Motor neuron (in vitro differentiated cells): ENCODE measurements at regions not wholly inside any gene's neighbourhood (a gene's known extent, or its start where the extent isn't known, plus 50 kb on each side); places are given as distances from the start of the nearest gene placed in this dataset.
A peak's percentile ranks its signal among the peaks of the same experiment; 100 is the strongest.

Experiments
- ATAC-seq, 8 experiments: fragments of 200-7000 bp; cut with Tn5 transposase; replicated peaks in 6 of 8; 2 replicates each; pipeline ENCODE4 v1.8.0; 2021; ENCODE audit warnings: mild to moderate bottlenecking in 8 of 8, moderate library complexity in 8 of 8
- H3K27ac ChIP-seq, 2 donors: fragments of 250-450 bp; sonication (Bioruptor Pico); 2 replicates each; pipeline ENCODE4 v1.9.0; 2021; ENCODE audit warnings: antibody characterized with exemption in 2 of 2, mild to moderate bottlenecking in 2 of 2, moderate library complexity in 1 of 2
- H3K4me1 ChIP-seq, 2 donors: fragments of 250-450 bp; sonication (Bioruptor Pico); replicated peaks in 1 of 2; 2 replicates each; pipeline ENCODE4 v1.6.1; 2021; ENCODE audit warnings: antibody characterized with exemption in 2 of 2, mild to moderate bottlenecking in 2 of 2, moderate library complexity in 1 of 2
- H3K4me3 ChIP-seq, 5 donors: fragments of 250-450 bp; sonication (Bioruptor Pico); 2 replicates each; pipeline ENCODE4 v1.9.0; 2021; ENCODE audit warnings: antibody characterized with exemption in 5 of 5, mild to moderate bottlenecking in 5 of 5, moderate library complexity in 4 of 5
- WGBS, 10 experiments: fragments of 450-650 bp; shearing (Covaris generic); methylation state at CpG; one replicate each; pipeline ENCODE4 v1.0.0; 2022; 5-methylcytosine and 5-hydroxymethylcytosine counted together
- in situ Hi-C, 9 experiments: fragments of 400-800 bp; cut with MboI; loops; one replicate each; pipeline ENCODE4 v1.15.0; 2021; ENCODE audit warnings: low sequenced_read_pairs in 9 of 9, low pct_unique_long_range_greater_than_20kb in 2 of 9; ENCODE audit not compliant: unreplicated experiment in 9 of 9

DNA sequence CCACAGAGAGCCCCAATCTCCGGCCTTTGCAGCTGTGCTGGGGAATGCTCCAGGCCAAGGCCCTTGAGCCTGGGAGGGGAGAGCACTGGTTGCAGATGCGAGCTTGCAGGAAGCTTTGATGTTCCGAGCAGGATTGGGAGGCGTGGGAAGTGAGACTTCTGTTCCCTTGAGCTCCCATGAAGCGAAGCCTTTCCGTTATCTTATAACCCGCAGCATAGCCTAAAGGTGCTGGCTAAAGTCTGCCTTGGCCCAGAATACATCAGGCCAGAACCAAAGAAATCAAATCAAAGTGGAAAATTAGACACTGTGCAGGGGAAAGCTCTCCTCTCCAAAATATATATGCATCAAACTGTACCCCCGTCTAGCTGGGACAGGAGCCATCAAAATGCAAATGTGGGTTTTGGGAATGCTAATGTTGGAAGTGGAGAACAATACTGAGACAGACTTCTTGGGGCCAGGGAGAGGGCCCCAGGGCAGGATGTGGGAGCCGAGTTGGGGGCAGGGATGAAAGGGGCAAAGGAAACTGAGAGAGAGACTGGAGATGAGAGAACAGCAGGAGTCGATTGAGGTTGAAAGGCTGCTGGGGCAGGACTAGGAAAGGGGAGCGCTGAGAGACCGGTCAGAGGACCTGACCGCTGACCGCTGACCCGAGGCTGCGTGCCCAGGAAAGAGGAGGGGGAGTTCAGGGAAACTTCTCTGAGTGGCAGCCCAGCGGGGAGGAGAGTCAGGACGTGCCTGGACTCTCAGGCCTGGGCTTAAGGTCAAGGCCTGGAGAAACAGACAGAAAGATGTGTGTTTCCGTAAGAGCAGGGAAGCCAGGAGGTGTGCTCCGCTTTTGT lies 152.2 kb upstream of the PARP11 start:
- peaks cover 8 to 12% of the 10 kb centered on the region in 2 donors for H3K4me1 ChIP-seq
- no peak overlapping the region for H3K4me3 ChIP-seq
- 0 to 80% (median 26%) methylated on average over 1 to 15 of the region's 20 CpGs; no CpG with 5 or more reads in 2 of the 10 experiments for WGBS, 10 experiments
- in situ Hi-C loops: loop anchor here in 5 of 9 experiments (25.0 kb wide), 1 partner anchor 138 kb away; no protein-coding TSS in a partner anchor
- H3K27ac ChIP-seq: no peak overlapping the region
- peak in 4 of 8 experiments; percentile 19 to 68 (median 20) for ATAC-seq

DNA sequence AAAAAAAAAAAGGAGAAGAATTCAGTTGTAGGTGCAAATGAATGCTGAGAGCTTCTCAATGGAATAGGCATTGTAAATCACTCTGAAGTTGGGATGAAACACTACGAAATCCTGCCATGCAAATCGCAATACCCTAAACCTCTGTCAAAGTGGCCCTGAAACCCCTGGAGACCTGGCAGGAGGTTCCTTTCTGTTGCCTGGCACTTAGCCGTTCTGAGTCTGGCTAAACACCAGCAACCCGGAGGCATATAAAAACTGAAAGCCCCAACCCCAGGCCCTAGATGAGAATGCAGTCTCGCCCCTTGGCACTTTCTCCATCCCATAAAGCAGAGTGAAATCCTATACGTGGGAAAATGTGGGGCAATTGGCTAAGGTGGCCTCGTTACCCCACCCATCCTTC lies 151.5 kb upstream of the PARP11 start:
- WGBS, 10 experiments: 8 to 100% (median 39%) methylated on average over 1 to 6 of the region's 7 CpGs; no CpG with 5 or more reads in 4 of the 10 experiments
- in situ Hi-C loops: loop anchor here in 5 of 9 experiments (25.0 kb wide), 1 partner anchor 137 kb away; no protein-coding TSS in a partner anchor

DNA sequence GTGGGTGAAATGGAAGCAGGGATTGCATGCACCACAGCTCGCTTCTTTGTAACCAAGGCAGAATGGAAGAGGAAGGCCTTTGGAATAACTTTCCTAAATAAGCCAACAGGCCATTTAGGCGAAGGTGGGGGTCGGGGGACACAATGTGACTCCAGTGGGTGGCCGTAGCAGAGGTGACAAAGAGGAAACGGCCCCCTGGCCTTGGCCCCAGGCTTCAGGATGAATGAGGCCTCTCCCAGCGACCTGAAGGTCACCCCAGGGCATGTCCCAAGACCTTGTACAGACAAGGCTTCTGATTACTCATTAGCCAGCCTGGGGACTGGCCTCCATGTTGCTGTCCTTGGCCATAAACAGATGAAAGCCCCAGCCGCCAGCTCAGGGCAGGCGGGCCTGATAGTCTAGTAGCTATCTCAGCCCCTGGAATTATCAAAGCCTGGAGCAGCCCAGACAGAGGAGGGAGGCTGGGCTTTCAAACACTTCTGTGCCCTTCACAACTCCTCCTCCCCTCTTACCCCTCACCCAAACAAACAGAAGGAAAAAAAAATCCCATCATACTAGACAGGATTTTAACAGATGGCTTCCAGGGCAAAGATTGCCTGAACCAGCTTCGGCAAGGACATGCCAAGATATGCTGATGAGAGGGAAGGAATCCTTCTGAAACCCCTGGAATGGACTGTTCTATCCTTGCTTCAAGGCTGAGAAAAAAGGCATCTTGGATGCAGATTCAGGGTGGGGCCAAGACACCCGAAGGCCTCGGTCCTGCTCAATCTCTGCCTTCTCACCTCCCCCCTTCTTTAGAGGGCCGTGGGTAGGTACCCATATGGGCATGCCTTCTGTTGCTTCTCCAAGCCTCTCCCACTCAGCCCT lies 142.3 kb upstream of the PARP11 start:
- WGBS, 10 experiments: 0 to 90% (median 73%) methylated on average over 1 to 4 of the region's 12 CpGs; no CpG with 5 or more reads in 2 of the 10 experiments
- Histone ChIP-seq H3K4me1 (peaks cover 0 to 6% of the 10 kb centered on the region in 2 donors), H3K27ac (no peak overlapping the region), H3K4me3 (no peak overlapping the region)
- in situ Hi-C loops: no loop called here
- peak in 1 of 8 experiments; percentile 32 for ATAC-seq

More for the DNA sequence above, 151.5 kb upstream of the PARP11 start:
- Histone ChIP-seq H3K4me1 (peaks cover 8 to 11% of the 10 kb centered on the region in 2 donors), H3K27ac (no peak overlapping the region), H3K4me3 (no peak overlapping the region)
- no peak for ATAC-seq

DNA sequence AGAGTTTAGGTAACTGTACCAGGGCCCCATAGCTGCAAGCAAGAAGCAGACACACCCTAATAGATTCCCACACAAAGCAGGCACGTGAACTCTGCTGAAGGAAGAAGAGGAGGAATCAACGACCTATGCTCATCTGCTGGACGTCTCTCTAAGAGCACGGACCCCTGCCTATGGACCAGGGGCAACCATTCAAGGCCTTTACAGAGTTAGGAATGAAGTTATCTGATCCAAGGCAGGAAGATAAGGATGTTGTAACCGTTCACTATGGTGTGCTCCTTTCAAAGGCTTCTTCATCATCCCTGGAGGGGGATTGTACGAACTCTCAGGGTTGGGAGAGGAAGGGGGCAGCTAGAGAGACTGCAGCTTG lies 141.6 kb upstream of the PARP11 start:
- 0 to 83% (median 43%) methylated on average over 1 to 5 of the region's 6 CpGs; no CpG with 5 or more reads in 4 of the 10 experiments for WGBS, 10 experiments
- ATAC-seq: no peak
- Histone ChIP-seq H3K4me3 (no peak overlapping the region), H3K4me1 (peaks cover 0 to 6% of the 10 kb centered on the region in 2 donors), H3K27ac (no peak overlapping the region)
- in situ Hi-C loops: no loop called here

DNA sequence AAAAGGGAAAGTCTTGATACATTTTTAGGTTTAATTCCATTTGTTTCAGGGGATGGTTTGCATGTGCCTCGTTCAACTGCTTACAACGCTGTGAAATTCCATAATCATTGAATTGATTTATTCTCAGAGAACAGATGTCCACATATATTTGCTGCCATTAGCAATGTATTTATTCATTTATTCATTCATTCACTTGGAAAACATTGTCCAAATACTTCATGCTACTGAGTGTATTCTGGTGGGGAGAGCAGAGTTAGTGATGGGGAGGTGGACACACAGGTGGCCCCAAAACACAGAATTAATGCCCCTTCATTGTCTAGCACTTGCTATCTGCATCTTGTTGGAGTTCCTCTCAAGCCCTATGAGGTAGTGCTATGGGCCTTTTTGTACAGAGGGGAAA lies 141.2 kb upstream of the PARP11 start:
- 0 to 80% (median 51%) methylated on average over 2 of the region's 2 CpGs; no CpG with 5 or more reads in 1 of the 10 experiments for WGBS, 10 experiments
- Histone ChIP-seq H3K27ac (no peak overlapping the region), H3K4me1 (peaks cover 0 to 6% of the 10 kb centered on the region in 2 donors), H3K4me3 (no peak overlapping the region)
- ATAC-seq: peak in 4 of 8 experiments; percentile 15 to 91 (median 50)
- in situ Hi-C loops: no loop called here

DNA sequence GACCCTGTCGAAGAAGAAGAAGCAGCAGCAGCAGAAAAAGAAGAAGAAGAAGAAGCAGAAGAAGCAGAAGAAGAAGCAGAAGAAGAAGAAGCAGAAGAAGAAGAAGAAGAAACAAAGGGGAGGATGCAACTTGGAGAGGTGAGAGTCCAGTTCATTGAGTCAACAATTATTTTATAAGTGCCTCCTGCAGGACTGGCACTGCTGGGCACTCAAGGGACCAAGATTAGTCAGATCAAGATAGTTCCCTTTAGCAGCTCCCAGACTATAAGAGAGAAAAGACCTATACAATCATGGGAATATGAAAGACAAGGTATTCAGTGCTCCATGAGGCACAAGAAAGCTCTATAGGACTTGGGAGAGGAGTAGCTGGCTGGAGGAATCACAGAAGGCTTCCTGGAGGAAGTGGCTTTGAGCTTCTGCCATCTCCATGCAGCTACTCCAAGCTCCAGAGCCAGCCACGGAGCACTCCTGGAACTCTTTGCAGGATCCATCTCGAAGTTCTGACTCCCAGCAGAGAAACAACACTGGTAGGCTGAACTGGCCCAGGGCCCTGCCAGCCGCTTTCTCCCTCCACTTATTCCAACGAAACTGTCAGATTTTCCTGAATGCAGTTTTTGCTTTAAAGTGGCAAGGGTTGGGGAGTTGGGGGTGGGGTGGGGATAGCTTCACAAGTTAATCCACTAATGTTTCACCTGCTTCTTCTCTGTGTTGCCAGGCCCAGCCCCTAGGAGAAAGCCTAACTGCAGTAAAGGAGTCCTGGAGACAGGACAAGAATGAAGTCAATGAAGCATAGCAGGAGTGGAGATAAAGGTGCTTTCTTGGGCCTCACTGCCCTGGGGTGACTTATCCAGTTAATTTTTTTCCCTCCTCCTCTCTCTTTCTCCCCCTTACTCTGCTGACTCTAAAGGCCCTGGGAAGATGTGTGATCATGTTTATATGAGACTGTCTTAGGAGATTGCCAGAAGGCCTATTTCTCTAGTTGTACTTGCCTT lies 140.1 kb upstream of the PARP11 start:
- no peak overlapping the region for H3K27ac ChIP-seq
- WGBS, 10 experiments: 0 to 100% (median 78%) methylated on average over 1 to 3 of the region's 5 CpGs
- H3K4me3 ChIP-seq: no peak overlapping the region
- in situ Hi-C loops: no loop called here
- H3K4me1 ChIP-seq: peaks cover 0 to 6% of the 10 kb centered on the region in 2 donors
- no peak for ATAC-seq

DNA sequence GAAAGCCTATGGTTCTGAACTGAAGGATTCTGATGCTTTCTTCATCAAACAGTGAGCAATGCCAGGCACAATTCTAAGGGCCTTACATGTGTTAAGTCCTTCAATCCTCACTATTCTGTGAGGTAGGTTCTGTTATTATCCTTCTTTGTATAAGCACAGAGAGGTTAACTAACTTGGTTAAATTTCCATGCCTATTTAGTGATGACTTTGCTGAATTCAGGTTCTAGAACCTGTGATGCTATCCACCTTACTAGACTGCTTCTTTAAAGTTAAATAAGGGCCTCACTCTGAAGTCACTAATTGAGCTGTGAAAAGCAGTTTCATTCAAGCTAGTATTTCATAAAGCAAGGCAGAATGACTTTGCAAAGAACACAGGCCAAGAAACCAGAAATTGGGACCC lies 138.9 kb upstream of the PARP11 start:
- in situ Hi-C loops: no loop called here
- no peak overlapping the region for H3K27ac ChIP-seq
- H3K4me1 ChIP-seq: peaks cover 0 to 6% of the 10 kb centered on the region in 2 donors
- ATAC-seq: no peak
- no peak overlapping the region for H3K4me3 ChIP-seq

DNA sequence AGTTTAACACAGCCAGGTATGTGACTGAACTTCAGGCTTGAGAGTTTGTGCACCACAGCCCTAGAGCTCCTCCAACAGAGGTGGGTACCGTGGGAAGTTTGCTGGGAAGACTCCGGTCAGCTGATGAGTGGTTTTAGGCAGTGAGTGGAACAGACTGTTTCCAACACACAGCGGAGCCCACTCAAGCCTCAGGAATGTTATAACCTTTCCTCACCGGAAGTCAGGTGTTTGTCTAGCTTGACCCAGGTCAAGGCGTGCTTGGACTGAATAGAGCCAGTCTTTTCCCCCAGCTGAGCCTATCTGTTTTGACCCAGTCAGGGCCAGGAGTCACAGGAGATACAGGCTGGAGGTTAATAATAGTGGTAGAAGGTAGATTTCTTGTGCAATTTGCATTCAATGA lies 138.4 kb upstream of the PARP11 start:
- H3K27ac ChIP-seq: no peak overlapping the region
- peaks cover 0 to 6% of the 10 kb centered on the region in 2 donors for H3K4me1 ChIP-seq
- H3K4me3 ChIP-seq: no peak overlapping the region
- in situ Hi-C loops: no loop called here
- ATAC-seq: no peak
- 38 to 100% (median 86%) methylated on average over 3 to 5 of the region's 5 CpGs; no CpG with 5 or more reads in 5 of the 10 experiments for WGBS, 10 experiments

DNA sequence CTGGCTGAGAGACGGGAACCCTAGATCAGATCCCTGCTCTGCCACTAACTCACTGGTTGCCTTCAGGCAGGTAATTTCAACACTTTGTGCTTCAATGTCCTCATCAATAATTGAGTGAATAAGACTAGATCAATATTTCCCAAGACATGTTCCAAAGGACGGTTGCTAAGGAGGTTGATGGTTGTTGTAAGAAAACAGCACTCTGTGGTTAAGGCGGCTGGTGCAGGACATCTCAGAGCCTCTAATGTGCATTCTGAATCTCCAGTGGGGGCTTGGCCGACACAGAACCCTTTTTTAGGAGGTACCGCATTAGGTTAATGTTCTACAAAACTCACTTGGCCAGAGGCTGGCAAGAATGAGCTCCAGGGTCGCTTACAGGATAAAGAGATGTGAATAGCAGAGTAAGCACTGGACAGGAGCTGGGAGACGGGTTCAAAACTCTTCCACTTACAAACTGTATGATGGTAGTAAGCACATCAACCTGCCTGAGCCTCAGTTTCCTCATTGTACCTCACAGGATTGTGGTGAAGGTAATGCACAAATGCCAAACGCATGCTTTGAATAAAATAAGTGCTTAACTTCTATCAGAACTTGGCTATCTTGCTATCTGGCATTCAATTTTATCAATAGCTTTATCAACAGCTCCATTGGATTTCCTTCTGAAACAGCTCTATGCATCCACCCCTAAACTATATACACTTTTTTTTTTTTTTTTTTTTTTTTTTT lies 136.9 kb upstream of the PARP11 start:
- H3K4me1 ChIP-seq: peaks cover 0 to under 1% of the 10 kb centered on the region in 2 donors
- no peak overlapping the region for H3K27ac ChIP-seq
- no peak for ATAC-seq
- in situ Hi-C loops: no loop called here
- no peak overlapping the region for H3K4me3 ChIP-seq
- WGBS, 10 experiments: 0 to 100% (median 58%) methylated on average over 1 to 6 of the region's 8 CpGs; no CpG with 5 or more reads in 1 of the 10 experiments

DNA sequence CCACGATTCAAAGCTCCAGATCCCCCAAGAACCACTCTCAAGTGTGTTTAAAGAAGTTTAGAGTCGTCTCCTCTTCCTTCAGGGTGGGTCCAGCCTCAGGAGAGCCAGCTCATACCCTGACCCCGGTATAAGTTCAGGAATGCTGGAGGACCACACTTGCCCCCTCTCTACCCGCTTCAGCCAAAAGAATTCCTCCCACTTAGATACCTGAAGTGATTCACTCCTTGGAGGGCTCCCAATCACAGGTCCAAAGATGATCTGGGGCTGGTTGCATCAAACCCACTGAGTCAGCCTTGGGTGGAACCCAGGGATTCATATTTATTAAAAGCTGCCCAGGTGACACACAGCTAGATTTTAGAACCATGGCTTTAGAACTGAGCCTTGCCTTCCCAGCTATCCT lies 133.5 kb upstream of the PARP11 start:
- no peak overlapping the region for H3K4me3 ChIP-seq
- no peaks in the 10 kb centered on the region for H3K4me1 ChIP-seq
- H3K27ac ChIP-seq: no peak overlapping the region
- ATAC-seq: no peak
- in situ Hi-C loops: no loop called here
- WGBS, 10 experiments: 0 to 100% (median 71%) methylated on average over 1 to 2 of the region's 4 CpGs; no CpG with 5 or more reads in 5 of the 10 experiments

DNA sequence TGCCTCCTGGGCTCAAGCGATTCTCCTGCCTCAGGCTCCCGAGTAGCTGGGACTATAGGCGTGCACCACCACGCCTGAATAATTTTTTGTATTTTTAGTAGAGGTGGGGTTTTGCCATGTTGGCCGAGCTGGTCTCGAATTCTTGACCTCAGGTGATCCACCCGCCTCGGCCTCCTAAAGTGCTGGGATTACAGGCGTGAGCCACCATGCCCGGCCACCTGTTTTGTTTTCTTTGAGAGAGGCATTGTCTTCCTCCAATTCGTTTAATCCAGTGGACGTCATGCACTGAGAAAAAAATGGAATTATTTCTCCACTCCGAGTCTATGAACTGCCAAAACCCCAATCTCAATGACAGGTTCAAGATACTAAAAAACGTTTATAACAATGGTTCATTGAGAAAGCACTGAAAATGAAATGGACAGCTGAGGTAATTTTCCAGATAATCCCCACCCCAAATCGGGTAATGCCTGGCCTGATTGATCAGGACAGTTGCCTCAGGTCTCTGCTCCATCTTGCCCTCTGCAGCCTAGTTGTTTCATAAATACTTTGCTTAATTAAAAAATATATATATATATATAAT lies 132.7 kb upstream of the PARP11 start:
- 40 to 100% (median 72%) methylated on average over 1 to 14 of the region's 15 CpGs; no CpG with 5 or more reads in 2 of the 10 experiments for WGBS, 10 experiments
- no peak for ATAC-seq
- in situ Hi-C loops: no loop called here
- H3K4me1 ChIP-seq: no peaks in the 10 kb centered on the region
- no peak overlapping the region for H3K27ac ChIP-seq
- H3K4me3 ChIP-seq: no peak overlapping the region
